H1 (cell line): ENCODE measurements at regions not wholly inside any gene's neighbourhood (a gene's known extent, or its start where the extent isn't known, plus 50 kb on each side); places are given as distances from the start of the nearest gene placed in this dataset.

Experiments used
- CTCF ChIA-PET: fragments of 300-600 bp; sonication (Branson Sonifier 250); formaldehyde crosslinking; loops from one replicate; lab custom pipeline; 2021; ENCODE audit not compliant: partially characterized antibody; lab: Charles Lee
- POLR2A ChIA-PET: fragments of 300-600 bp; sonication (Branson Sonifier 250); formaldehyde crosslinking; loops from one replicate; lab custom pipeline; 2021; ENCODE audit warnings: inconsistent platforms; ENCODE audit not compliant: partially characterized antibody; lab: Charles Lee
- DNase-seq, 2 experiments: peaks; one replicate each; pipeline versions ENCODE4 v3.0.0 to v3.0.0-alpha.2; 2010 to 2022; ENCODE audit warnings: low spot score in 2 of 2, low read depth in 1 of 2, mixed read lengths in 1 of 2
- FAIRE-seq: peaks from 2 replicates; lab custom pipeline; 2011; peaks lifted over from hg19 to GRCh38; lab: Jason Lieb, UNC
- H2AFZ ChIP-seq: 2 replicates; pipeline ENCODE4 v1.8.1; 2012; ENCODE audit warnings: low read length, inconsistent platforms
- H2AK5ac ChIP-seq: 2 replicates; pipeline ENCODE4 v1.6.1; 2013; ENCODE audit warnings: low read depth, low read length
- H2BK120ac ChIP-seq: replicated peaks from 2 replicates; pipeline ENCODE3; 2013; ENCODE audit warnings: low read depth, low read length, inconsistent platforms
- H2BK12ac ChIP-seq: 2 replicates; pipeline ENCODE4 v1.6.1; 2013; ENCODE audit warnings: low read depth, low read length
- H2BK15ac ChIP-seq: 2 replicates; pipeline ENCODE4 v1.6.1; 2013; ENCODE audit warnings: low read length
- H2BK20ac ChIP-seq: 2 replicates; pipeline ENCODE4 v1.6.1; 2013; ENCODE audit warnings: low read length
- H2BK5ac ChIP-seq: 2 replicates; pipeline ENCODE4 v1.6.1; 2013; ENCODE audit warnings: low read depth, low read length
- H3K14ac ChIP-seq: 2 replicates; pipeline ENCODE4 v1.6.1; 2013; ENCODE audit warnings: inconsistent platforms; ENCODE audit not compliant: insufficient read length
- H3K18ac ChIP-seq: 2 replicates; pipeline ENCODE4 v1.6.1; 2013; ENCODE audit warnings: low read length; ENCODE audit errors: extremely low read depth
- H3K23ac ChIP-seq: 2 replicates; pipeline ENCODE4 v1.6.1; 2013; ENCODE audit warnings: inconsistent platforms; ENCODE audit not compliant: insufficient read length
- H3K23me2 ChIP-seq: 2 replicates; pipeline ENCODE4 v1.6.1; 2013; ENCODE audit warnings: low read depth, low read length
- H3K27ac ChIP-seq: 2 replicates; pipeline ENCODE4 v1.6.1; 2011; ENCODE audit warnings: low read depth, low read length, inconsistent platforms
- H3K27me3 ChIP-seq, 4 experiments: replicated peaks in 1 of 4; 1 replicate in 1 of 4; 2 replicates in 3 of 4; pipeline versions ENCODE4 v1.6.1 to v1.8.1; 2011 to 2013; ENCODE audit warnings: low read length in 3 of 4, mild to moderate bottlenecking in 3 of 4, inconsistent platforms in 2 of 4, mixed read lengths in 2 of 4, moderate library complexity in 1 of 4; ENCODE audit not compliant: control insufficient read depth in 3 of 4, insufficient read depth in 3 of 4; ENCODE audit errors: extremely low read depth in 1 of 4
- H3K36me3 ChIP-seq, 4 experiments: 2 replicates each; pipeline versions ENCODE4 v1.6.1 to v1.8.1; 2011 to 2013; ENCODE audit warnings: mild to moderate bottlenecking in 4 of 4, low read length in 3 of 4, moderate library complexity in 2 of 4, control low read depth in 1 of 4, inconsistent platforms in 1 of 4; ENCODE audit not compliant: insufficient read depth in 4 of 4, control insufficient read depth in 2 of 4
- H3K4ac ChIP-seq: replicated peaks from 2 replicates; pipeline ENCODE3; 2013; ENCODE audit warnings: low read length, low read depth, mixed read lengths, inconsistent platforms; ENCODE audit not compliant: insufficient read length
- H3K4me1 ChIP-seq, 4 experiments: replicated peaks in 1 of 4; 1 replicate in 1 of 4; 2 replicates in 3 of 4; pipeline versions ENCODE4 v1.6.1 to v1.8.1; 2011 to 2013; ENCODE audit warnings: low read length in 3 of 4, inconsistent platforms in 2 of 4, mixed read lengths in 1 of 4; ENCODE audit not compliant: insufficient read depth in 4 of 4, control insufficient read depth in 3 of 4
- H3K4me2 ChIP-seq, 2 experiments: 2 replicates each; pipeline versions ENCODE4 v1.6.1 to v1.8.1; 2011 to 2013; ENCODE audit warnings: low read depth in 2 of 2, low read length in 2 of 2, control low read depth in 1 of 2, inconsistent platforms in 1 of 2, mild to moderate bottlenecking in 1 of 2; ENCODE audit not compliant: insufficient read depth in 1 of 2
- H3K4me3 ChIP-seq, 4 experiments: fragments of 200-600, 300-600 bp in 1 of 4; sonication (generic), shearing (Covaris generic), sonication (Bioruptor Twin) in 1 of 4; 2 replicates each; pipeline versions ENCODE4 v1.5.1 to v1.8.1; 2011 to 2016; ENCODE audit warnings: low read length in 4 of 4, low read depth in 3 of 4, control low read depth in 2 of 4, inconsistent platforms in 2 of 4, mild to moderate bottlenecking in 2 of 4, mixed read lengths in 1 of 4, moderate library complexity in 1 of 4; ENCODE audit not compliant: insufficient read depth in 2 of 4; ENCODE audit errors: extremely low read depth in 1 of 4
- H3K56ac ChIP-seq: replicated peaks from 2 replicates; pipeline ENCODE3; 2013; ENCODE audit warnings: low read depth, mild to moderate bottlenecking, mixed read lengths, low read length, inconsistent platforms; ENCODE audit not compliant: insufficient read length
- H3K79me1 ChIP-seq: 2 replicates; pipeline ENCODE4 v1.6.1; 2013; ENCODE audit warnings: low read depth, low read length, control low read depth
- H3K79me2 ChIP-seq, 2 experiments: 2 replicates each; pipeline versions ENCODE4 v1.6.1 to v1.8.1; 2012 to 2013; ENCODE audit warnings: low read length in 2 of 2, mild to moderate bottlenecking in 2 of 2, inconsistent platforms in 1 of 2; ENCODE audit not compliant: insufficient read depth in 2 of 2, control insufficient read depth in 1 of 2
- H3K9ac ChIP-seq, 4 experiments: replicated peaks in 1 of 4; 1 replicate in 1 of 4; 2 replicates in 3 of 4; pipeline versions ENCODE4 v1.6.1 to v1.8.1; 2011 to 2013; ENCODE audit warnings: low read depth in 3 of 4, low read length in 3 of 4, control low read depth in 2 of 4, mild to moderate bottlenecking in 2 of 4, moderate library complexity in 2 of 4, inconsistent platforms in 1 of 4; ENCODE audit errors: extremely low read depth in 1 of 4
- H3K9me3 ChIP-seq, 2 experiments: 2 replicates each; pipeline versions ENCODE4 v1.6.1 to v1.8.1; 2012 to 2013; ENCODE audit warnings: mild to moderate bottlenecking in 2 of 2, moderate library complexity in 2 of 2, control low read depth in 1 of 2, inconsistent platforms in 1 of 2, low read depth in 1 of 2, low read length in 1 of 2, mixed read lengths in 1 of 2; ENCODE audit not compliant: insufficient read depth in 2 of 2
- H4K20me1 ChIP-seq, 2 experiments: replicated peaks in 1 of 2; 2 replicates each; pipeline versions ENCODE3 to v1.8.1; 2011 to 2013; ENCODE audit warnings: inconsistent platforms in 2 of 2, low read length in 2 of 2, mild to moderate bottlenecking in 1 of 2; ENCODE audit not compliant: insufficient read depth in 2 of 2, control insufficient read depth in 1 of 2
- H4K5ac ChIP-seq: 2 replicates; pipeline ENCODE4 v1.6.1; 2013; ENCODE audit warnings: low read length, low read depth, mixed read lengths, inconsistent platforms; ENCODE audit not compliant: insufficient read length
- H4K8ac ChIP-seq: 2 replicates; pipeline ENCODE4 v1.8.0; 2013; ENCODE audit warnings: mild to moderate bottlenecking, moderate library complexity, low read length, inconsistent platforms; ENCODE audit not compliant: insufficient read depth; ENCODE audit errors: extremely low read depth
- H4K91ac ChIP-seq: replicated peaks from 2 replicates; pipeline ENCODE3; 2013; ENCODE audit warnings: low read length, mixed read lengths, inconsistent platforms; ENCODE audit not compliant: insufficient read length
- BRCA1 ChIP-seq: IDR thresholded peaks from 2 replicates; pipeline ENCODE4 v1.6.1; 2012; ENCODE audit warnings: low read depth, low read length, improper control_type of control experiment
- CEBPB ChIP-seq: IDR thresholded peaks from 2 replicates; pipeline ENCODE4 v1.6.1; 2012; ENCODE audit warnings: low read depth, low read length
- CHD2 ChIP-seq: IDR thresholded peaks from 2 replicates; pipeline ENCODE4 v1.6.1; 2012; ENCODE audit warnings: low read length, improper control_type of control experiment
- CREB1 ChIP-seq: IDR thresholded peaks from 2 replicates; pipeline ENCODE4 v1.6.1; 2012; ENCODE audit warnings: inconsistent platforms
- E2F6 ChIP-seq: IDR thresholded peaks from 2 replicates; pipeline ENCODE4 v1.6.1; 2012; ENCODE audit warnings: inconsistent platforms
- FOSL1 ChIP-seq: IDR thresholded peaks from 2 replicates; pipeline ENCODE4 v1.6.1; 2011; ENCODE audit warnings: mild to moderate bottlenecking, low read depth, low read length, moderate library complexity; ENCODE audit not compliant: insufficient read depth
- HDAC2 ChIP-seq, 2 experiments: fragments of 300-600 bp in 1 of 2; sonication (generic) in 1 of 2; IDR thresholded peaks; 2 replicates each; pipeline ENCODE4 v1.6.1; 2011 to 2012; ENCODE audit warnings: low read depth in 2 of 2, low read length in 2 of 2, mild to moderate bottlenecking in 2 of 2, moderate library complexity in 2 of 2, borderline replicate concordance in 1 of 2, inconsistent platforms in 1 of 2
- HDAC6 ChIP-seq: IDR thresholded peaks from one replicate; pipeline ENCODE4 v1.7.1; 2012; ENCODE audit warnings: low read depth, mild to moderate bottlenecking, inconsistent platforms, low read length, moderate library complexity
- MAFK ChIP-seq: IDR thresholded peaks from 2 replicates; pipeline ENCODE4 v1.6.1; 2012; ENCODE audit warnings: low read depth, mild to moderate bottlenecking, improper control_type of control experiment, low read length
- PHF8 ChIP-seq: fragments of 200-600 bp; sonication (generic); conservative IDR thresholded peaks from 2 replicates; pipeline ENCODE4 v1.7.1; 2012; ENCODE audit warnings: low read depth, mild to moderate bottlenecking, inconsistent platforms, low read length, moderate library complexity
- RAD21 ChIP-seq, 2 experiments: IDR thresholded peaks in 1 of 2; conservative IDR thresholded peaks in 1 of 2; 2 replicates each; pipeline ENCODE4 v1.6.1; 2011; ENCODE audit warnings: low read depth in 2 of 2, low read length in 2 of 2, improper control_type of control experiment in 1 of 2, inconsistent platforms in 1 of 2, mild to moderate bottlenecking in 1 of 2, moderate library complexity in 1 of 2
- TEAD4 ChIP-seq: IDR thresholded peaks from 2 replicates; pipeline ENCODE4 v1.6.1; 2012; ENCODE audit warnings: low read depth, low read length, inconsistent platforms, mixed read lengths
- TF ChIP-seq, protein P1 (sequence below): IDR thresholded peaks from 2 replicates; pipeline ENCODE4 v1.6.1; 2011; ENCODE audit warnings: low read depth, mild to moderate bottlenecking, low read length; ENCODE audit not compliant: insufficient read depth
- TF ChIP-seq, protein P2 (sequence below): IDR thresholded peaks from 2 replicates; pipeline ENCODE4 v1.6.1; 2011; ENCODE audit warnings: low read length, improper control_type of control experiment

GRCh38 chr9:107688728-107689127 lies 199.2 kb upstream of the KLF4 start:
- Histone ChIP-seq H2AK5ac (no peak overlapping the region), H3K27ac (no peak overlapping the region), H3K9me3 (peaks cover 0 to 4% of the 10 kb centered on the region in 2 experiments; a peak in 2 of 4 replicates), H3K9ac (no peak overlapping the region), H4K5ac (no peak overlapping the region), H3K23me2 (no peaks in the 10 kb centered on the region), H2BK15ac (no peak overlapping the region), H2BK120ac (no peak overlapping the region), H3K4ac (no peak overlapping the region), H3K14ac (no peak overlapping the region), H3K4me2 (no peak overlapping the region), H3K27me3 (no peaks in the 10 kb centered on the region), H3K4me3 (no peak overlapping the region), H3K79me2 (no peaks in the 10 kb centered on the region), H2BK5ac (no peak overlapping the region), H3K36me3 (no peaks in the 10 kb centered on the region), H2BK12ac (no peak overlapping the region), H4K91ac (no peak overlapping the region), H2BK20ac (no peak overlapping the region), H4K8ac (no peak overlapping the region), H3K23ac (no peak overlapping the region), H4K20me1 (no peaks in the 10 kb centered on the region), H3K79me1 (no peaks in the 10 kb centered on the region), H2AFZ (no peak overlapping the region), H3K4me1 (no peaks in the 10 kb centered on the region), H3K18ac (no peak overlapping the region), H3K56ac (no peak overlapping the region)
- DNase-seq (no peak), FAIRE-seq (no peak)
- POLR2A ChIA-PET: no interaction called here
- CTCF ChIA-PET: no interaction called here
- TF ChIP-seq MAFK: no peak
- no peak for TF ChIP-seq BRCA1
- no peak for TF ChIP-seq HDAC6
- no peak for TF ChIP-seq E2F6
- TF ChIP-seq TEAD4: no peak
- TF ChIP-seq RAD21 (IDR thresholded peaks at IDR 0.05 in 1 of 2, conservative IDR thresholded peaks at IDR 0.05 in 1 of 2; ENCODE audit: low read depth in 2 of 2, low read length in 2 of 2): no peak
- no peak for TF ChIP-seq PHF8
- no peak for TF ChIP-seq HDAC2 (IDR thresholded peaks at IDR 0.05; ENCODE audit: borderline replicate concordance in 1 of 2, low read depth in 2 of 2, low read length in 2 of 2)
- no peak for TF ChIP-seq CEBPB
- TF ChIP-seq, protein P1, sequence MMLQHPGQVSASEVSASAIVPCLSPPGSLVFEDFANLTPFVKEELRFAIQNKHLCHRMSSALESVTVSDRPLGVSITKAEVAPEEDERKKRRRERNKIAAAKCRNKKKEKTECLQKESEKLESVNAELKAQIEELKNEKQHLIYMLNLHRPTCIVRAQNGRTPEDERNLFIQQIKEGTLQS: no peak
- TF ChIP-seq CHD2: no peak
- no peak for TF ChIP-seq FOSL1
- TF ChIP-seq, protein P2, sequence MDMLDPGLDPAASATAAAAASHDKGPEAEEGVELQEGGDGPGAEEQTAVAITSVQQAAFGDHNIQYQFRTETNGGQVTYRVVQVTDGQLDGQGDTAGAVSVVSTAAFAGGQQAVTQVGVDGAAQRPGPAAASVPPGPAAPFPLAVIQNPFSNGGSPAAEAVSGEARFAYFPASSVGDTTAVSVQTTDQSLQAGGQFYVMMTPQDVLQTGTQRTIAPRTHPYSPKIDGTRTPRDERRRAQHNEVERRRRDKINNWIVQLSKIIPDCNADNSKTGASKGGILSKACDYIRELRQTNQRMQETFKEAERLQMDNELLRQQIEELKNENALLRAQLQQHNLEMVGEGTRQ: no peak
- no peak for TF ChIP-seq CREB1
